CD1c-positive myeloid dendritic cell (primary cell): ENCODE measurements at regions not wholly inside any gene's neighbourhood (a gene's known extent, or its start where the extent isn't known, plus 50 kb on each side); places are given as distances from the start of the nearest gene placed in this dataset.

ENCODE experiments used
- DNase-seq: peaks from one replicate; pipeline ENCODE4 v3.0.0-alpha.2; 2016; ENCODE audit errors: extremely low spot score

DNA sequence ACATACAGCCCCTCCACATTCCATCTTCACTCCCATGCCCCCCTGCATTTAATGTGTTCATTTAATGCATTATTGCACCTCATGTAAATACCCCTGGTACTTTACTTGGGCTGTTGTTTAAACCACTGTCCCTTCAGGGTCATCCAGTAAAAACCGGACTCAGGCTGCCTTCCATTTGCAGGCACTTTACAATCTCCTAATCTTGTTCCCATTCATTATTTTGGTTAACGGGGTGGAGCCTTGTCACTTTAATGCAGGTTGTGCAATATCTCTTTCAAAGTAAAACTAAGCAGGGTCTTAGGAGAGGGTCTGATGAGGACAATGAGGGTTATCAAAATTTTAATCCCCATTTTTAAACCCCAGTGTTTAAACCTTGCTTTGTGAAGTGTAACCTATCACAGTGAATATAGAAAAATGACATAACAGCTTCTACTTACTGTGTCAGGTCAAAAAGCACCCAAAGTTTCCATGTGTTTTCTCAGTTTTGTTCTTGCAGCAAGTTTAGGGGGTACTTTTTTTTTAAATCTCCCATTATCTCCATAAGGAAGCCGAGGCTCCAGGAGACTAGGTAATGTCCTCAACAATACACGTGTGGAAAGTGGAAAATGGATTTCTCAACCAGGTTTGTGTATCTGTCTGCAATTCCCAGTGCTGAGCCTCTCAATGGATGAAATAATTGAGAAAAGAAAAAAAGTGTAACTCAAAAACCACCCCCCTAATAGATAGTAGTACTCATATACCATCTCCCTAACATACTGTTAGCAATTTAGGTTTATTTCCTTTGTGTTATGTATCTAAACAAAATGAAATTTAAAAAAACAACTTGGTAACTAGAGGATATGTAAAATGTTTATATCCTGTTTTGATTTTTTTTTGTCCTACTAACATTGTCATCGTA, 54.2 kb upstream of the SPRY4 start:
- DNase-seq = no peak

DNA sequence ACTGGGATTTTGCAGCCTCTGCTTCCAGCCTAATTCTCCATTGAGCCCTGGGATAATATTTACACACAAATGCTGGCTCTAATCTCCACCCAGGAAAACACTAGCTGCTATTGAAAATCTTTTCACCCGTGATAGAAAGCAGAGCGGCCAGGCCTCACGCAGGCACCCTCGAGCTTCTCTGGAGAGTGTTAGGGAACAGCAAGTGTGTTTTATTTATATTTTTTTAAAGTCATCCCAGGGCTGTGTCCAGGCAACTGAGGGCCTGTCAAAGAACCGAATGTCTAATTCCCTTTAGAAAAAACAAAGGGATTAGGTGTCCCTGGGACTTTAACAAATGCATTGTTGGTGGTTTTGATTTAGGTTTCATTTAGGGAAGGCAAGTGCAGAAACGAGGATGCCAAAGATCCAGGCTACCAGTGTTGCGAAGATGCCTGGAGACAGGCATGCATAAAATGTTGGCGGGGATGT, 51.2 kb upstream of the SPRY4 start:
- DNase-seq = no peak
